Mucosa of stomach (tissue), 1 donor: ENCODE measurements at regions not wholly inside any gene's neighbourhood (a gene's known extent, or its start where the extent isn't known, plus 50 kb on each side); places are given as distances from the start of the nearest gene placed in this dataset.
"Not testable (repeated sequence)": the region's sequence is repeated elsewhere in the genome, so short reads cannot be mapped to it uniquely, and the experiment has no call there.

Experiments
- H3K27me3 ChIP-seq: one replicate; pipeline ENCODE4 v1.7.0; 2013; ENCODE audit warnings: mild to moderate bottlenecking, low read length; ENCODE audit not compliant: control insufficient read depth, insufficient read depth
- H3K36me3 ChIP-seq: one replicate; pipeline ENCODE4 v1.7.0; 2013; ENCODE audit warnings: low read length; ENCODE audit not compliant: control insufficient read depth, insufficient read depth
- H3K4me1 ChIP-seq: one replicate; pipeline ENCODE4 v1.7.0; 2013; ENCODE audit warnings: mild to moderate bottlenecking, low read length; ENCODE audit not compliant: control insufficient read depth, insufficient read depth
- H3K4me3 ChIP-seq: one replicate; pipeline ENCODE4 v1.7.0; 2013; ENCODE audit warnings: low read length
- H3K9ac ChIP-seq: one replicate; pipeline ENCODE4 v1.7.0; 2013; ENCODE audit warnings: mild to moderate bottlenecking, low read length, moderate library complexity
- H3K9me3 ChIP-seq: one replicate; pipeline ENCODE4 v1.7.0; 2013; ENCODE audit warnings: mild to moderate bottlenecking, low read length, moderate library complexity; ENCODE audit not compliant: control insufficient read depth
- donor health status: Pancreatic carcinoma.

DNA sequence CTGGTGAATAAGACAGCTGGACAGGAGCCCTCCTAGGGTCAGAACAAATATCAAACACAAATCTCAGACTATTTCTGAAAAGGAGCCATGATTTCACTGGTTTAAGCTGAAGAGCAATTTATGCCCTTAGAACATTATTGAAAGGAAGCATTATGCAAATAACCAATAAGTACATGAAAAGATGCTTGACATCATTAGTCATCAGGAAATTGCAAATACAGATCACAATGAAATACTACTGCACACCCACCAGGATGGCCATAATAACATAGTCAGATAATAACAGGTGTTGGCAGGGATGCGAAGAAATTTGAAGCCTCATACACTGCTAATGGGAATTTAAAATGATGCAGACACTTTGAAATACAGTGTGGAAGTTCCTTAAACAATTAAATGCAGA is 176.4 kb upstream of the RAB6C start:
- Histone ChIP-seq H3K9ac (no peak overlapping the region), H3K9me3 (no peaks in the 10 kb centered on the region), H3K4me1 (no peaks in the 10 kb centered on the region), H3K36me3 (no peaks in the 10 kb centered on the region), H3K27me3 (no peaks in the 10 kb centered on the region), H3K4me3 (no peak overlapping the region)

DNA sequence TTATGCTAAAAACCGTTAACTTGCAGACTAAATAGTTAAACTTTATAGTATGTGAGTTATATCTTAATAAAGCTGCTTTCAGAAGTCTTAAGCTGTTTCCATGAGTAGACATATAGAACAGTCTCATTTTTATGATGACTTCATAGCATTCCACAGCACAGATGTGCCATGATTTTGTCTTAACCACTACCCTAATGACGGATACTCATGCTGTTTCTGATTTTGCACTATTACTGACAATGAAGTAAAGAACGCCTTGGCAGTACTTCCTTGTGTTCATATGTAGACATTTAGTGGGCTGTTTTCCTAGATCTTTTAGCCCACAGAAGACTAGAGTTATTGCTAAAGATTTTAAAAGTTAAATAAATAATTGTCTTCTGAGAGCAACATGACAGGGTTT is 175.6 kb upstream of the RAB6C start:
- H3K27me3 ChIP-seq = no peaks in the 10 kb centered on the region
- H3K4me1 ChIP-seq = no peaks in the 10 kb centered on the region
- H3K4me3 ChIP-seq = no peak overlapping the region
- H3K36me3 ChIP-seq = no peaks in the 10 kb centered on the region
- H3K9ac ChIP-seq = no peak overlapping the region
- H3K9me3 ChIP-seq = no peaks in the 10 kb centered on the region

DNA sequence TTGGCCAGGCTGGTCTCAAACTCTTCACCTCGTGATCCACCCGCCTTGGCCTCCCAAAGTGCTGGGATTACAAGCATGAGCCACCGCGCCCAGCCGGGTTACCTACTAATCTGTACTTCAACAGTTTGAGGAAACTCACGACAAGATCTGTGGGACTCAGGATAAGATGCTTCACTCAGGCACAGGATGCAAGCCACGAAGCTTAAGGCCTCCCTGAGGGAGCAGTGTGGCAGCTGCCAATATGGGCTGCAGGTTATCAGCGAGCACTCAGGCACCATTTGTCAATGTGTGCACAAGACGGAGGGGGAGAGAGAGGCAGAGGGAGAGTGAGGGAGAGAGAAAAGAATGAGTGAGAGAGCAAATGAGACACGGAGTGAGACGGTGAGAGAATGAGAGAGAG is 173.6 kb upstream of the RAB6C start:
- Histone ChIP-seq H3K4me3 (no peak overlapping the region), H3K9ac (no peak overlapping the region), H3K4me1 (no peaks in the 10 kb centered on the region), H3K9me3 (no peaks in the 10 kb centered on the region), H3K36me3 (no peaks in the 10 kb centered on the region), H3K27me3 (no peaks in the 10 kb centered on the region)

DNA sequence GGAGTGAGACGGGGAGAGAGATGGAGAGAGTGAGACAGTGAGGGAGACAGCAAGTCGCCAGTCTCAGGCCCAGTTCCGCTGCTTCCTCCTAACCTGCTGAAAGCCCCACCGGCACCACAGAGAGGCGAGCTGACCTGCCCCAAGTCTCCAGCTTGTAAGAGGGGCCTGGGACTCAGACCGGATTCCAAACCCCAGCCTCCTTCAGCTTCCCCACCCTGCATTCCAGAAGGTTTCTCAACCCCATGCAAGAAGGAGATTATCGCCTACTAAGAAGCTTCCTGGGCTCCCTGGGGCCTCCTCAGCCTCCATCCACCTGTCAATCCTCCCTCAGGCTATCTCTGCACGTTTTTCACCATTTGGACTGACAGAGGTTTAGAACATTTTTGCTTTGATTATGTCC is 173.1 kb upstream of the RAB6C start:
- H3K9me3 ChIP-seq = no peaks in the 10 kb centered on the region
- no peaks in the 10 kb centered on the region for H3K4me1 ChIP-seq
- H3K27me3 ChIP-seq = no peaks in the 10 kb centered on the region
- H3K36me3 ChIP-seq = no peaks in the 10 kb centered on the region
- no peak overlapping the region for H3K9ac ChIP-seq
- no peak overlapping the region for H3K4me3 ChIP-seq

DNA sequence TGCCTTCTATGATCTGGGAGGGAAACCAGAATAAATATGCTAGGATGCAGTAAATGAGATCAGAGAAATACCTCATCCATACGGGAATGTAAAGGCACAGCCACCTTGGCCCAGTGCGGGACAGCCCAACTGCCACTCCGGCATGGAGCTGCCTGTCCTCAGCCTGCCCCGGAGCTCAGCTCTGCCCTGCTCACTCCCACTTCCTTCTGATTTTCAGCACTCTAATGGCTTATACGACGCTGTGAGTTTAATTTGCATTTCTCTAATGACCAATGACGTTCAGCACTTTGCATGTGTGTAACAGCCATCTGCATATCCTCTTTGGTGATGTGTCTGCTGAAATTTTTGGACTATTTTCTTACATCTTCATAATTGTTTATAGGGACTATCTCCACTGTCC is 172.5 kb upstream of the RAB6C start:
- H3K9me3 ChIP-seq = no peaks in the 10 kb centered on the region

DNA sequence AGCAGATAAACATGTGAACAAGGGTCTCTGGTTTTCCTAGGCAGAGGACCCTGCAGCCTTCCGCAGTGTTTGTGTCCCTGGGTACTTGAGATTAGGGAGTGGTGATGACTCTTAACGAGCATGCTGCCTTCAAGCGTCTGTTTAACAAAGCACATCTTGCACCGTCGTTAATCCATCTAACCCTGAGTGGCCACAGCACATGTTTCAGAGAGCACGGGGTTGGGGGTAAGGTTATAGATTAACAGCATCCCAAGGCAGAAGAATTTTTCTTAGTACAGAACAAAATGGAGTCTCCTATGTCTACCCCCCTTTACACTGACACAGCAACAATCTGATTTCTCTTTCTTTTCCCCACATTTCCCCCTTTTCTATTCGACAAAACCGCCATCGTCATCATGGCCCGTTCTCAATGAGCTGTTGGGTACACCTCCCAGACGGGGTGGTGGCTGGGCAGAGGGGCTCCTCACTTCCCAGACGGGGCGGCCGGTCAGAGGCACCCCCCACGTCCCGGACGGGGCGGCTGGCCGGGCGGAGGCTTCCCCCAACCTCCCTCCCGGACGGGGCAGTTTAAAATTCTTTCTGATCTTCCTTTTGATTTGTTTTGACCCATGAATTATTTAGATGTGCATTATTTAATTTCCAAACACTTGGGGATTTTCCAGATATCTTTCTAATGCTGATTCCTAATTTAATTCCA is 171.7 kb upstream of the RAB6C start:
- not testable (repeated sequence) for H3K27me3 ChIP-seq, H3K4me1 ChIP-seq, H3K4me3 ChIP-seq, H3K36me3 ChIP-seq, H3K9ac ChIP-seq, H3K9me3 ChIP-seq

More for the DNA sequence above, 172.5 kb upstream of the RAB6C start:
- H3K9ac ChIP-seq = no peak overlapping the region
- H3K27me3 ChIP-seq = no peaks in the 10 kb centered on the region
- no peaks in the 10 kb centered on the region for H3K4me1 ChIP-seq
- no peaks in the 10 kb centered on the region for H3K36me3 ChIP-seq
- H3K4me3 ChIP-seq = no peak overlapping the region

DNA sequence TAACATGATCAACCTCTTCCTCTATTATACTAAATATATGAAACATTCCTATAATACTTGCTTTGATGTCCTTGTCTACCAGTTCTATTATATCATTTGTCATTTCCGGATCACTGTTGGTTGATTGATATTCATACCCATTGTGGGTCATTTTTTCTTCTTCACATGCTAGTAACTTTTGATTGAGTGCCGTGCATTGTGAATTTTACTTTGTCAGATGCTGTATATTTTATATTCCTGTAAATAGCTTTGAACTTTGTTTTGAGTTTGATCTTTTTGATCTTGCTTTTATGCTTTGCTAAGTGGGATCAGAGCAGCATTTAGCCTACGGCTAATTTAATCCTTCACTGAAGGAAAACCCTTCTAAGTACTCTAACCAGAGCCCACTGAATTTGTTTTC is 168.9 kb upstream of the RAB6C start:
- no peak overlapping the region for H3K4me3 ChIP-seq
- no peaks in the 10 kb centered on the region for H3K9me3 ChIP-seq
- no peaks in the 10 kb centered on the region for H3K36me3 ChIP-seq
- peaks cover 7% of the 10 kb centered on the region for H3K4me1 ChIP-seq
- no peaks in the 10 kb centered on the region for H3K27me3 ChIP-seq
- no peak overlapping the region for H3K9ac ChIP-seq

DNA sequence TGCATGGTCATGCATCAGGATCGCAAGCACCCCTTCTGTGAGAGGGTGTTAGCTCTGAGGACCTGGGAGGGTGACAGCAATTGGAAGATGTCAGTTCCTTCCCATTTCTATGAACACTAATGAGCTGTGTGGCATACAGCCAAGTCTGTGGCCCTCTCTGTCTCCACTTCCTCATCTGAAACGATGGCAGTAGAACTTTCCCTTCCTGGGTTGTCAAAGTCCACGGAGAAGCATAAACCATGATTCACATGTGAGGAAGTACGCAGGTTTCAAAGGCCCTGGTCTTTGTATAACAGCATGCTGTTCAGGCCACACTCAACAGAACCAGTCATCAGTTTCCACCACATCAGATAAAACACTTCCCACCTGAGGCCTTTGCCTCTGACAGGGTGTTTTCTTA is 167.4 kb upstream of the RAB6C start:
- Histone ChIP-seq H3K27me3 (no peaks in the 10 kb centered on the region), H3K36me3 (no peaks in the 10 kb centered on the region), H3K4me1 (peaks cover 7% of the 10 kb centered on the region), H3K4me3 (no peak overlapping the region), H3K9me3 (no peaks in the 10 kb centered on the region), H3K9ac (no peak overlapping the region)

DNA sequence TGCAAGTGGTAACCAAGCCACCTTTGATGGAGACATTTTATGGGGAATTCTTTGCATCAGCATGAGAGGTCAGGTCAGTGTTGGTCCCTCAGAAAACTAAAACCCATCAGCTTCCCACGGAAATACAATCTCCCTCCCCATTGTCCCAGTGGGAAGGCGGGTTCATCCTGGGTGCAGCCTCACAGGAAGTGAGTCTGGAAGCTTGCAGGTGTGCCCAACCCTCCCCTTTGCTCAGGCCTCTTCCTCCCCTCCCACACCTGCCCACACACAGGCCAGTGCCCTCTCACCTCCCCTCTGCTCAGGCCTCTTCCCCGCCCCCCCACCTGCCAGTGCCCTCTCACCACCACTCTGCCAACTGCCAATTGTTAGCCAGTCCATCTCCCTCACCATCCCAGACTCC is 166.8 kb upstream of the RAB6C start:
- no peak overlapping the region for H3K9ac ChIP-seq
- H3K27me3 ChIP-seq = no peaks in the 10 kb centered on the region
- H3K4me1 ChIP-seq = peaks cover 7% of the 10 kb centered on the region
- no peaks in the 10 kb centered on the region for H3K9me3 ChIP-seq
- H3K36me3 ChIP-seq = no peaks in the 10 kb centered on the region
- H3K4me3 ChIP-seq = no peak overlapping the region

DNA sequence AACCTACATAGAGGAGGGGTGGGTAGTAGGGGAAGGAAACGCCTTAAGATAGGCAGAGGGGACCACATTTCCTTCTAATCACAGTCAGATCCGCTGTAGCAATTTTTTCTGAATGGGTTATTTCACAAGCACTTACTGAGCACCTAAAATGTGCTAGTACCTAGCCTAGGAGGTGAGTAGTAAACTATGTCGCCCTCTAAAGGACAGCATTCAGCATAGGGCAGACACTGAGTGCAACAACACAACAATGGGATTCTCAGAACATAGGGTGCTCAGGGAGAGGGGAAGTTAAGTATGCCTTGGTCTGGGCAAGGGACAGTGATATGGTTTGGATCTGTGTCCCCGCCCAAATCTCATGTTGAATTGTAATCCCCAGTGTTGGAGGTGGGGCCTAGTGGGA is 166.1 kb upstream of the RAB6C start:
- H3K9ac ChIP-seq = no peak overlapping the region
- no peak overlapping the region for H3K4me3 ChIP-seq
- H3K36me3 ChIP-seq = no peaks in the 10 kb centered on the region
- no peaks in the 10 kb centered on the region for H3K9me3 ChIP-seq
- peaks cover 7% of the 10 kb centered on the region for H3K4me1 ChIP-seq
- H3K27me3 ChIP-seq = no peaks in the 10 kb centered on the region

DNA sequence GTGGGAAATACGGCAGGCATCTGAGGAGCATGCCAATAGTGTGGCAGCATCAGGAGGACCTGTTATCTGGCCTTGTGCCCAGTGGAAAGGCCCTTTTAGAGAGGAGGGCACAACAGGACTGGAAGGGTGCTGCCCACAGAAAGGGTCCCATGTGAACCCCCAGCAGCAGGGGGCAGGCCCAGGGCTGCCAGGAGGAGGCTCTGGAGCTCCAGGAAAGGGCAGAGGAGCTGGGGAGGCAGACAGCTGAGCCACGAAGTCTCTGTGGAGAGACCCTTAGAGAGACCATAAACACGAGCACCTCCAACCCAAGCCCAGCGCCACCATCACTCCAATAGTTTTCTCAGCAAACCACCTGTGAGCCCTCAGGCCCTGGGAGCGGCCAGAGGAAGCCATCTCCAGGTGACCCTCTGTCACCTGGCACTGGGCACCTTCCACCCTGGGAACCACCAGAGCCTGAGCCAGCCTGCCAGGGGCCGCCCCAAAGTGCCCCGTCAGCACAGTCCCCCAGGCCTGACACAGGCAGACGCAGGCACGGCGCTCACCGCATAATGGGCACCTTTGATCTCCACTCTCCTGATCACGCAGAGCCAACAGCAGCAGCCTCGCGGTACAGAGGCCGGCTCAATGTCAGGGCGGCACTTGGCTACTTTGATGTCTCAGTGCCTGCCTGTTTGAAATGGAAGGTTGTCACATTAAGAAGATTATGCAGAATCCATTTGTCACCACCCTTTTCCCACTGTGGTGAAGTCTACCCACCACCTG is 162.5 kb upstream of the RAB6C start:
- H3K9me3 ChIP-seq = no peaks in the 10 kb centered on the region
- peaks cover 7% of the 10 kb centered on the region for H3K4me1 ChIP-seq
- no peak overlapping the region for H3K9ac ChIP-seq
- no peaks in the 10 kb centered on the region for H3K36me3 ChIP-seq
- no peak overlapping the region for H3K4me3 ChIP-seq
- no peaks in the 10 kb centered on the region for H3K27me3 ChIP-seq

DNA sequence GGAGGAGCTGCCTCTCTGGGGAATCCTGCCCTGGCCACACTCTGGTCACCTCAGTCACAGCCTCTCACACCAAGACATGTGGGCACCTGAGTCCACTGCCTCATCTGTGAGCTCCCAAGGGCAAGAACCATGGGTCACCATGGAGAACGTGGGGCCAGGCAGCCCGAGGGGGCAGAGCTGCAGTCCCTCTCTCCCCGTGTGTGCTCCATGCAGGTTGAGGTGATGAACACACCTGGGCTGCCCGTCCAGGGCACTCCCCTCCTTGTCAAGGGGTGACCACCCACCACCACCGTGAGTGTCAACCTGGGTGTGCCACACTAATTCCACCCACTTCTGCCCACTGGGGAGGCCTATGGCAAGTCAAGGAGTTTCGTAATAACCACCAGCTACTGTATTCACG is 159.6 kb upstream of the RAB6C start:
- Histone ChIP-seq H3K4me3 (no peak overlapping the region), H3K4me1 (no peaks in the 10 kb centered on the region), H3K36me3 (no peaks in the 10 kb centered on the region), H3K27me3 (no peaks in the 10 kb centered on the region), H3K9me3 (no peaks in the 10 kb centered on the region), H3K9ac (no peak overlapping the region)
